ENCODE measurements at regions not wholly inside any gene's neighbourhood (a gene's known extent, or its start where the extent isn't known, plus 50 kb on each side); places are given as distances from the start of the nearest gene placed in this dataset.

- TF ChIP-seq, protein P1, sequence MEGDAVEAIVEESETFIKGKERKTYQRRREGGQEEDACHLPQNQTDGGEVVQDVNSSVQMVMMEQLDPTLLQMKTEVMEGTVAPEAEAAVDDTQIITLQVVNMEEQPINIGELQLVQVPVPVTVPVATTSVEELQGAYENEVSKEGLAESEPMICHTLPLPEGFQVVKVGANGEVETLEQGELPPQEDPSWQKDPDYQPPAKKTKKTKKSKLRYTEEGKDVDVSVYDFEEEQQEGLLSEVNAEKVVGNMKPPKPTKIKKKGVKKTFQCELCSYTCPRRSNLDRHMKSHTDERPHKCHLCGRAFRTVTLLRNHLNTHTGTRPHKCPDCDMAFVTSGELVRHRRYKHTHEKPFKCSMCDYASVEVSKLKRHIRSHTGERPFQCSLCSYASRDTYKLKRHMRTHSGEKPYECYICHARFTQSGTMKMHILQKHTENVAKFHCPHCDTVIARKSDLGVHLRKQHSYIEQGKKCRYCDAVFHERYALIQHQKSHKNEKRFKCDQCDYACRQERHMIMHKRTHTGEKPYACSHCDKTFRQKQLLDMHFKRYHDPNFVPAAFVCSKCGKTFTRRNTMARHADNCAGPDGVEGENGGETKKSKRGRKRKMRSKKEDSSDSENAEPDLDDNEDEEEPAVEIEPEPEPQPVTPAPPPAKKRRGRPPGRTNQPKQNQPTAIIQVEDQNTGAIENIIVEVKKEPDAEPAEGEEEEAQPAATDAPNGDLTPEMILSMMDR (conservative IDR thresholded peaks at IDR 0.05; ENCODE audit: low read length) = no peak
- TF ChIP-seq EZH2phosphoT487 (IDR thresholded peaks at IDR 0.05; ENCODE audit: borderline replicate concordance, low read depth, low read length) = no peak
Observed at GRCh38 chr21:31606081-31606874, 53.2 kb upstream of the SOD1 start.
